ENCODE measurements at regions not wholly inside any gene's neighbourhood (a gene's known extent, or its start where the extent isn't known, plus 50 kb on each side); places are given as distances from the start of the nearest gene placed in this dataset.
"Not testable (repeated sequence)": the region's sequence is repeated elsewhere in the genome, so short reads cannot be mapped to it uniquely, and the experiment has no call there.

DNA sequence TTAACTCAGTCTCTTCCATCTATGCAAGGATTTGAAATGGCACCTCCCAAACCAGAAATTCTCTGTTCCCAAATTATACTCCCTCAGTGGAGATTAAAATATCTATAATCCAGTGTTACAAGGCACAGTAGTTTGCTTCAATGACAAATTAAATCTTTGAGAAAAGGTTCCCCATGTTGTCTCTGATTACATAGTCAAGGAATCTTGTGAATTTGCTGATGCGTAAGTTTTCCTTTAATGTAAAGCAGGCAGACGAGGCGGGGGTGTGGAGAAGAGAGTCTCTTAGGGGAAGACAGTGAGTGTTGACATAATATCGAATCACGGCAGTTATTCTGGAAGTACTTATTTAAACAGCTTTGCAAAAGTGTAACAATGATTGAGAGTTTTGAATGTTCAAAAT is 236.4 kb upstream of the RARB start:
- intact Hi-C loops (cut with micrococcal nuclease): no loop called here
- TF ChIP-seq MAFG (tag; conservative IDR thresholded peaks at IDR 0.05): peak; percentile 13; the same call in 1 of the 2 replicates
- no peak for TF ChIP-seq ZBTB17 (CRISPR knock-in tag; IDR thresholded peaks at IDR 0.05)
- peak; percentile 47; the same call in 1 of the 2 replicates for TF ChIP-seq ZNF316 (IDR thresholded peaks at IDR 0.05)
- TF ChIP-seq SRSF9 (IDR thresholded peaks at IDR 0.05; ENCODE audit: borderline replicate concordance, low read depth, low read length): no peak
- 0 out of 2 replicates have a peak, but pooled peaks have one; percentile 34 for TF ChIP-seq MAFF (IDR thresholded peaks at IDR 0.05; ENCODE audit: low read length)
- ATAC-seq (no peak), FAIRE-seq (no peak), DNase-seq (ENCODE audit: extremely low read depth in 1 of 4, low spot score in 3 of 4) (no peak)
- Histone ChIP-seq H3K4me2 (ENCODE audit: insufficient read depth, low read length) (no peak overlapping the region), H3K4me3 (no peak overlapping the region), H3K4me1 (replicated peaks in 1 of 2; ENCODE audit: control insufficient read depth in 2 of 2, insufficient read depth in 2 of 2, low read length in 2 of 2) (no peaks in the 10 kb centered on the region), H3K9ac (ENCODE audit: insufficient read depth in 1 of 2, low read depth in 2 of 2, low read length in 2 of 2) (no peak overlapping the region), H3K36me3 (ENCODE audit: control insufficient read depth, insufficient read depth, low read length) (no peaks in the 10 kb centered on the region), H3K27ac (ENCODE audit: extremely low read depth, low read depth, low read length) (no peak overlapping the region), H2AFZ (ENCODE audit: low read depth, low read length) (no peak overlapping the region), H3K27me3 (ENCODE audit: control insufficient read depth in 2 of 2, insufficient read depth in 2 of 2, low read length in 2 of 2) (no peaks in the 10 kb centered on the region), H3K9me1 (ENCODE audit: control insufficient read depth, insufficient read depth, low read length) (no peaks in the 10 kb centered on the region), H3K9me3 (replicated peaks; ENCODE audit: control insufficient read depth, insufficient read depth, low read depth, low read length) (no peaks in the 10 kb centered on the region), H3K79me2 (ENCODE audit: control insufficient read depth, insufficient read depth, low read length) (no peaks in the 10 kb centered on the region), H4K20me1 (replicated peaks; ENCODE audit: control insufficient read depth, insufficient read depth, low read length) (no peaks in the 10 kb centered on the region)
- BruUV-seq (replicated peaks): no TSS peak
- in situ Hi-C loops (cut with MboI): no loop called here
- WGBS (ENCODE audit: insufficient coverage, low coverage, missing lambda C conversion rate): 0% methylated on average over 5 of the region's 5 CpGs
- ChIA-PET POLR2A (no interaction called here), CTCF (ENCODE audit: low intra/inter-chr PET ratio) (no interaction called here)

DNA sequence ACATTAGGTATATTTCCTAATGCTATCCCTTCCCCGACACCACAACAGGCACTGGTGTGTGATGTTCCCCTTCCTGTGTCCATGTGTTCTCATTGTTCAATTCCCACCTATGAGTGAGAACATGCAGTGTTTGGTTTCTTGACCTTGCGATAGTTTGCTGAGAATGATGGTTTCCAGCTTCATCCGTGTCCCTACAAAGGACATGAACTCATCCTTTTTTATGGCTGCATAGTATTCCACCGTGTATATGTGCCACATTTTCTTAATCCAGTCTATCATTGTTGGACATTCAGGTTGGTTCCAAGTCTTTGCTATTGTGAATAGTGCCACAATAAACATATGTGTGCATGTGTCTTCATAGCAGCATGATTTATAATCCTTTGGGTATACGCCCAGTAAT is 228.5 kb upstream of the RARB start:
- ATAC-seq; in situ Hi-C loops (cut with MboI); intact Hi-C loops (cut with micrococcal nuclease); H3K27me3 ChIP-seq (ENCODE audit: control insufficient read depth in 2 of 2, insufficient read depth in 2 of 2, low read length in 2 of 2); H3K4me2 ChIP-seq (ENCODE audit: insufficient read depth, low read length); H3K4me1 ChIP-seq (replicated peaks in 1 of 2; ENCODE audit: control insufficient read depth in 2 of 2, insufficient read depth in 2 of 2, low read length in 2 of 2); DNase-seq (ENCODE audit: extremely low read depth in 1 of 4, low spot score in 3 of 4); H3K79me2 ChIP-seq (ENCODE audit: control insufficient read depth, insufficient read depth, low read length); H3K36me3 ChIP-seq (ENCODE audit: control insufficient read depth, insufficient read depth, low read length); CTCF ChIA-PET (ENCODE audit: low intra/inter-chr PET ratio); H3K9me3 ChIP-seq (replicated peaks; ENCODE audit: control insufficient read depth, insufficient read depth, low read depth, low read length); POLR2A ChIA-PET; H3K4me3 ChIP-seq; H3K9ac ChIP-seq (ENCODE audit: insufficient read depth in 1 of 2, low read depth in 2 of 2, low read length in 2 of 2); H3K9me1 ChIP-seq (ENCODE audit: control insufficient read depth, insufficient read depth, low read length); H3K27ac ChIP-seq (ENCODE audit: extremely low read depth, low read depth, low read length); H4K20me1 ChIP-seq (replicated peaks; ENCODE audit: control insufficient read depth, insufficient read depth, low read length); BruUV-seq (replicated peaks); FAIRE-seq; H2AFZ ChIP-seq (ENCODE audit: low read depth, low read length): not testable (repeated sequence)
- peak; percentile 18 for TF ChIP-seq ZNF146 (CRISPR knock-in tag; IDR thresholded peaks at IDR 0.05; ENCODE audit: unreplicated experiment)
- 0% methylated on average over 5 of the region's 5 CpGs for WGBS (ENCODE audit: insufficient coverage, low coverage, missing lambda C conversion rate)

Data from K562 (cell line).